ENCODE measurements at regions not wholly inside any gene's neighbourhood (a gene's known extent, or its start where the extent isn't known, plus 50 kb on each side); places are given as distances from the start of the nearest gene placed in this dataset.

DNA sequence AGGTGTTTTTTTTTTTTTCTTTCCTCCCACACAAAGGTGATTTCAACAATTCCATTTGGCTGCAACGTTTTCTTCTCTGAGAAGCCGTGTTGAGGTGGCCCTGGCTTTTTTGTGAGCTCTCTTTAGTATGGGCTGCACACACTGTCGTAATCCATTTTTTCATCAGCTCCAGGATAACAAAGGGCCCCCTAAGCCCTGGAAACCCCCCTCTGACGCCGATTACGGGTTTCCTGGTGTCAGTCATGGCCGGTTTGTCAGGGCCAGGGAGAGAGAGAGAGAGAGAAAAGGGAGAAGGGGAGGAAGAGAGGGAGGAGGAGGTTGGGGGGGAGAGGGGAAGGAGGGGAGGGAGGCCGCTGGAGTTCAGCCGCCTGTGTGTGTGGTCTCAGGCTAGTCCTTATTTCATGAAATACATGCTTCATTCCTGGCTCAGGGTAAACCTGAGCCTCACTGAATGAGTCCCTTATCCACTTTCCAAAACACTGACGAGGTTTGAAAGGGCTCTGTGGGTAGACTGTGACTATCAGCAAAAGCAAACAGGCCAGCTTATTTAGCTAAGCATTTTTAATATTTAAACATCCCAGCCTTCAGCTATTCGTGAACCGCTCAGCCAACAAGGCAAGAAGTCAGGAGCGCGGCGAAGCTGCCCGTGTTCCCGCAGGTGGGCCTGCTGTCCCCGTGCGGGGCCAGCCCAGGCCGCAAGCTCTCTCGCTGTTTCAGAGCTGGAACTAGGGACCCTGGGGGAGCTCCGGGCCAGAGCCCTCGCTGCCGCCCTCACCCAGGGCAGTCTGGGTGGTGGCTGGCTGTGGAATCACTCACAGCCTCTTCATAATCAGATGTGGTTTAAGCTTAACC is 172.8 kb downstream of the ERCC6L2 start:
- Histone ChIP-seq H3K9me2 (ENCODE audit: insufficient read depth) (no peaks in the 10 kb centered on the region), H3K27me3 (ENCODE audit: insufficient read depth) (peaks cover 4% of the 10 kb centered on the region; the same call in 1 of the 2 replicates), H3K79me2 (replicated peaks; ENCODE audit: insufficient read depth) (no peaks in the 10 kb centered on the region), H2AFZ (peak overlapping the region; percentile 96), H3K27ac (ENCODE audit: low read depth) (no peak overlapping the region), H3K4me2 (peak overlapping the region; percentile 57; the same call in 1 of the 2 replicates), H3K36me3 (ENCODE audit: insufficient read depth) (no peaks in the 10 kb centered on the region), H3K4me1 (ENCODE audit: insufficient read depth) (peaks cover 20% of the 10 kb centered on the region), H4K20me1 (replicated peaks; ENCODE audit: insufficient read depth) (no peaks in the 10 kb centered on the region), H3F3A (replicated peaks; ENCODE audit: low read depth) (no peaks in the 10 kb centered on the region), H3K4me3 (no peak overlapping the region)
- TF ChIP-seq ZNF114 (CRISPR knock-in tag; IDR thresholded peaks at IDR 0.05) (no peak), CREB1 (CRISPR knock-in tag; IDR thresholded peaks at IDR 0.05; ENCODE audit: low read depth) (no peak; the same call in 1 of the 2 replicates), POLR2AphosphoS5 (IDR thresholded peaks at IDR 0.05; ENCODE audit: low read depth) (no peak), NANOG (IDR thresholded peaks at IDR 0.05; ENCODE audit: borderline replicate concordance) (no peak), JUNB (IDR thresholded peaks at IDR 0.05; ENCODE audit: unreplicated experiment) (no peak), EZH2phosphoT487 (IDR thresholded peaks at IDR 0.05; ENCODE audit: unreplicated experiment) (no peak)
- DNase-seq (ENCODE audit: low spot score), result peak; percentile 57
- Mint-ChIP-seq H3K4me1 (peaks cover 38% of the 10 kb centered on the region), H3K4me3 (no peak overlapping the region), H3K36me3 (ENCODE audit: low read depth) (no peaks in the 10 kb centered on the region; the same call in 2 of the 3 replicates), H3K9me3 (0 out of 3 replicates have a peak, but pooled peaks cover 7% of the 10 kb centered on the region), H3K27ac (no peak overlapping the region; the same call in 1 of the 2 replicates), H3K27me3 (ENCODE audit: insufficient read depth, low read depth, poor library complexity) (peaks cover 17% of the 10 kb centered on the region)
- peak; percentile 77 for ATAC-seq

DNA sequence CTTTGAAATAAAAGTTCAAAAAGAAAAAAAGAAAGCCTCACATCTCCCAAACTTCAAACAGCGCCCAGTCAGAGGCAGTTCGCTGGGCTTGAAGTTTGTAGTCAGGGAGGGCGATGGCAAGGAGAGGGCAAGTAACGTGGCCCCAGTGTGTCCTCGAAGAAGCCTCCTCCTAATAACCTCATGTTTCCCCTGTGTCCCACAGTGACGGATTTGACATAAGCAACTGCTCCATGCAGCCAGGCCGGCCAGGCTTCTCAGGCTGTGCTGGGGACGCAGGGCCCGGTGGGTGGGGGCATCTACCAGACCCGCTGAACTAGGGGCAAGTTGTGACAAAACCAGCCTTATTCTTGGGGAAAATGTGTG is 172.2 kb downstream of the ERCC6L2 start:
- no peaks in the 10 kb centered on the region; the same call in 2 of the 3 replicates for H3K36me3 Mint-ChIP-seq (ENCODE audit: low read depth)
- no peaks in the 10 kb centered on the region for H4K20me1 ChIP-seq (replicated peaks; ENCODE audit: insufficient read depth)
- peak overlapping the region; percentile 96 for H2AFZ ChIP-seq
- no peak overlapping the region for H3K4me3 ChIP-seq
- ATAC-seq, result peak; percentile 26
- peaks cover 5% of the 10 kb centered on the region; the same call in 1 of the 2 replicates for H3K27me3 ChIP-seq (ENCODE audit: insufficient read depth)
- no peaks in the 10 kb centered on the region for H3K36me3 ChIP-seq (ENCODE audit: insufficient read depth)
- TF ChIP-seq, protein P1, sequence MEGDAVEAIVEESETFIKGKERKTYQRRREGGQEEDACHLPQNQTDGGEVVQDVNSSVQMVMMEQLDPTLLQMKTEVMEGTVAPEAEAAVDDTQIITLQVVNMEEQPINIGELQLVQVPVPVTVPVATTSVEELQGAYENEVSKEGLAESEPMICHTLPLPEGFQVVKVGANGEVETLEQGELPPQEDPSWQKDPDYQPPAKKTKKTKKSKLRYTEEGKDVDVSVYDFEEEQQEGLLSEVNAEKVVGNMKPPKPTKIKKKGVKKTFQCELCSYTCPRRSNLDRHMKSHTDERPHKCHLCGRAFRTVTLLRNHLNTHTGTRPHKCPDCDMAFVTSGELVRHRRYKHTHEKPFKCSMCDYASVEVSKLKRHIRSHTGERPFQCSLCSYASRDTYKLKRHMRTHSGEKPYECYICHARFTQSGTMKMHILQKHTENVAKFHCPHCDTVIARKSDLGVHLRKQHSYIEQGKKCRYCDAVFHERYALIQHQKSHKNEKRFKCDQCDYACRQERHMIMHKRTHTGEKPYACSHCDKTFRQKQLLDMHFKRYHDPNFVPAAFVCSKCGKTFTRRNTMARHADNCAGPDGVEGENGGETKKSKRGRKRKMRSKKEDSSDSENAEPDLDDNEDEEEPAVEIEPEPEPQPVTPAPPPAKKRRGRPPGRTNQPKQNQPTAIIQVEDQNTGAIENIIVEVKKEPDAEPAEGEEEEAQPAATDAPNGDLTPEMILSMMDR (conservative IDR thresholded peaks at IDR 0.05; ENCODE audit: low read depth in 2 of 2), result no peak
- TF ChIP-seq ZNF331 (CRISPR knock-in tag; IDR thresholded peaks at IDR 0.05; ENCODE audit: low read depth), result no peak
- TF ChIP-seq, protein P2, sequence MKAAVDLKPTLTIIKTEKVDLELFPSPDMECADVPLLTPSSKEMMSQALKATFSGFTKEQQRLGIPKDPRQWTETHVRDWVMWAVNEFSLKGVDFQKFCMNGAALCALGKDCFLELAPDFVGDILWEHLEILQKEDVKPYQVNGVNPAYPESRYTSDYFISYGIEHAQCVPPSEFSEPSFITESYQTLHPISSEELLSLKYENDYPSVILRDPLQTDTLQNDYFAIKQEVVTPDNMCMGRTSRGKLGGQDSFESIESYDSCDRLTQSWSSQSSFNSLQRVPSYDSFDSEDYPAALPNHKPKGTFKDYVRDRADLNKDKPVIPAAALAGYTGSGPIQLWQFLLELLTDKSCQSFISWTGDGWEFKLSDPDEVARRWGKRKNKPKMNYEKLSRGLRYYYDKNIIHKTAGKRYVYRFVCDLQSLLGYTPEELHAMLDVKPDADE (IDR thresholded peaks at IDR 0.05), result no peak
- no peak for TF ChIP-seq JUNB (IDR thresholded peaks at IDR 0.05; ENCODE audit: unreplicated experiment)
- TF ChIP-seq EZH2 (IDR thresholded peaks at IDR 0.05; ENCODE audit: low read depth, unreplicated experiment), result no peak
- TF ChIP-seq, protein P3, sequence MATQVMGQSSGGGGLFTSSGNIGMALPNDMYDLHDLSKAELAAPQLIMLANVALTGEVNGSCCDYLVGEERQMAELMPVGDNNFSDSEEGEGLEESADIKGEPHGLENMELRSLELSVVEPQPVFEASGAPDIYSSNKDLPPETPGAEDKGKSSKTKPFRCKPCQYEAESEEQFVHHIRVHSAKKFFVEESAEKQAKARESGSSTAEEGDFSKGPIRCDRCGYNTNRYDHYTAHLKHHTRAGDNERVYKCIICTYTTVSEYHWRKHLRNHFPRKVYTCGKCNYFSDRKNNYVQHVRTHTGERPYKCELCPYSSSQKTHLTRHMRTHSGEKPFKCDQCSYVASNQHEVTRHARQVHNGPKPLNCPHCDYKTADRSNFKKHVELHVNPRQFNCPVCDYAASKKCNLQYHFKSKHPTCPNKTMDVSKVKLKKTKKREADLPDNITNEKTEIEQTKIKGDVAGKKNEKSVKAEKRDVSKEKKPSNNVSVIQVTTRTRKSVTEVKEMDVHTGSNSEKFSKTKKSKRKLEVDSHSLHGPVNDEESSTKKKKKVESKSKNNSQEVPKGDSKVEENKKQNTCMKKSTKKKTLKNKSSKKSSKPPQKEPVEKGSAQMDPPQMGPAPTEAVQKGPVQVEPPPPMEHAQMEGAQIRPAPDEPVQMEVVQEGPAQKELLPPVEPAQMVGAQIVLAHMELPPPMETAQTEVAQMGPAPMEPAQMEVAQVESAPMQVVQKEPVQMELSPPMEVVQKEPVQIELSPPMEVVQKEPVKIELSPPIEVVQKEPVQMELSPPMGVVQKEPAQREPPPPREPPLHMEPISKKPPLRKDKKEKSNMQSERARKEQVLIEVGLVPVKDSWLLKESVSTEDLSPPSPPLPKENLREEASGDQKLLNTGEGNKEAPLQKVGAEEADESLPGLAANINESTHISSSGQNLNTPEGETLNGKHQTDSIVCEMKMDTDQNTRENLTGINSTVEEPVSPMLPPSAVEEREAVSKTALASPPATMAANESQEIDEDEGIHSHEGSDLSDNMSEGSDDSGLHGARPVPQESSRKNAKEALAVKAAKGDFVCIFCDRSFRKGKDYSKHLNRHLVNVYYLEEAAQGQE (IDR thresholded peaks at IDR 0.05; ENCODE audit: unreplicated experiment), result no peak
- TF ChIP-seq POLR2AphosphoS5 (IDR thresholded peaks at IDR 0.05; ENCODE audit: low read depth), result no peak
- no peak overlapping the region for H3K4me3 Mint-ChIP-seq
- H3K27ac Mint-ChIP-seq, result no peak overlapping the region; the same call in 1 of the 2 replicates
- H3K4me2 ChIP-seq, result peak overlapping the region; percentile 57; the same call in 1 of the 2 replicates
- H3K4me1 Mint-ChIP-seq, result peaks cover 34% of the 10 kb centered on the region
- no peak overlapping the region for H3K27ac ChIP-seq (ENCODE audit: low read depth)
- DNase-seq (ENCODE audit: low spot score), result peak; percentile 6
- no peaks in the 10 kb centered on the region for H3F3A ChIP-seq (replicated peaks; ENCODE audit: low read depth)
- H3K79me2 ChIP-seq (replicated peaks; ENCODE audit: insufficient read depth), result no peaks in the 10 kb centered on the region
- peaks cover 18% of the 10 kb centered on the region for H3K4me1 ChIP-seq (ENCODE audit: insufficient read depth)
- H3K9me2 ChIP-seq (ENCODE audit: insufficient read depth), result no peaks in the 10 kb centered on the region
- peaks cover 19% of the 10 kb centered on the region for H3K27me3 Mint-ChIP-seq (ENCODE audit: insufficient read depth, low read depth, poor library complexity)
- 0 out of 3 replicates have a peak, but pooled peaks cover 7% of the 10 kb centered on the region for H3K9me3 Mint-ChIP-seq
